ENCODE measurements at regions not wholly inside any gene's neighbourhood (a gene's known extent, or its start where the extent isn't known, plus 50 kb on each side); places are given as distances from the start of the nearest gene placed in this dataset.
A peak's percentile ranks its signal among the peaks of the same experiment; 100 is the strongest.

DNA sequence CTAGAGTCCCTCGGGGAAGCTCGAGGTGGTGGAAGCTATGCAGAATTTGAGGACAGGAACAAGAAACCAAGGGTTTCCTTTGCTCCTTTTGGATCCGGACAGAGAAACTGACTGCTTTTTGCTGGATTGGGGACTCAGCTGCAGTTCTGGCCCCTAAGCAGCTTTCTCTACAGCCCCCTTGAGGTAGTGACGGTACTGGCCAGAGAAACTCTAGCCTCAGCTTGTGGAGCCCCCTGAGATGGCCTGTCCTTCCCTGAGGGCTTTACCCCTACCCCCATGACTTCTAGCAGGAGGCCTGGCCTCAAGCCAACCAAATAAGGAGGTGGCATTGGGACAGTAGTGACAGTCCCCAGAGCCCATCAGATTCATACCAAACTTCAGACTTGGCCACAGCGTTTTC is 118.1 kb downstream of the IRX5 start:
- Histone ChIP-seq H3K79me2 (ENCODE audit: insufficient read depth, low read length) (no peaks in the 10 kb centered on the region), H3K4me2 (ENCODE audit: insufficient read depth, low read length) (no peak overlapping the region), H4K20me1 (ENCODE audit: insufficient read depth, low read length) (no peaks in the 10 kb centered on the region), H2AFZ (ENCODE audit: low read length) (no peak overlapping the region), H3K36me3 (ENCODE audit: insufficient read depth, low read length) (no peaks in the 10 kb centered on the region), H3K4me1 (ENCODE audit: insufficient read depth, low read length) (no peaks in the 10 kb centered on the region), H3K4me3 (ENCODE audit: insufficient read depth, low read length) (no peak overlapping the region), H3K27me3 (ENCODE audit: insufficient read depth, low read length) (peaks cover 12% of the 10 kb centered on the region), H3K9me3 (ENCODE audit: low read depth, low read length) (no peaks in the 10 kb centered on the region), H3K27ac (ENCODE audit: low read depth, low read length) (no peak overlapping the region)
- TF ChIP-seq, protein P1, sequence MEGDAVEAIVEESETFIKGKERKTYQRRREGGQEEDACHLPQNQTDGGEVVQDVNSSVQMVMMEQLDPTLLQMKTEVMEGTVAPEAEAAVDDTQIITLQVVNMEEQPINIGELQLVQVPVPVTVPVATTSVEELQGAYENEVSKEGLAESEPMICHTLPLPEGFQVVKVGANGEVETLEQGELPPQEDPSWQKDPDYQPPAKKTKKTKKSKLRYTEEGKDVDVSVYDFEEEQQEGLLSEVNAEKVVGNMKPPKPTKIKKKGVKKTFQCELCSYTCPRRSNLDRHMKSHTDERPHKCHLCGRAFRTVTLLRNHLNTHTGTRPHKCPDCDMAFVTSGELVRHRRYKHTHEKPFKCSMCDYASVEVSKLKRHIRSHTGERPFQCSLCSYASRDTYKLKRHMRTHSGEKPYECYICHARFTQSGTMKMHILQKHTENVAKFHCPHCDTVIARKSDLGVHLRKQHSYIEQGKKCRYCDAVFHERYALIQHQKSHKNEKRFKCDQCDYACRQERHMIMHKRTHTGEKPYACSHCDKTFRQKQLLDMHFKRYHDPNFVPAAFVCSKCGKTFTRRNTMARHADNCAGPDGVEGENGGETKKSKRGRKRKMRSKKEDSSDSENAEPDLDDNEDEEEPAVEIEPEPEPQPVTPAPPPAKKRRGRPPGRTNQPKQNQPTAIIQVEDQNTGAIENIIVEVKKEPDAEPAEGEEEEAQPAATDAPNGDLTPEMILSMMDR (IDR thresholded peaks at IDR 0.05; ENCODE audit: extremely low read depth, low read depth, low read length), result no peak
- no peak for DNase-seq (ENCODE audit: insufficient read length, low spot score, missing footprints)

DNA sequence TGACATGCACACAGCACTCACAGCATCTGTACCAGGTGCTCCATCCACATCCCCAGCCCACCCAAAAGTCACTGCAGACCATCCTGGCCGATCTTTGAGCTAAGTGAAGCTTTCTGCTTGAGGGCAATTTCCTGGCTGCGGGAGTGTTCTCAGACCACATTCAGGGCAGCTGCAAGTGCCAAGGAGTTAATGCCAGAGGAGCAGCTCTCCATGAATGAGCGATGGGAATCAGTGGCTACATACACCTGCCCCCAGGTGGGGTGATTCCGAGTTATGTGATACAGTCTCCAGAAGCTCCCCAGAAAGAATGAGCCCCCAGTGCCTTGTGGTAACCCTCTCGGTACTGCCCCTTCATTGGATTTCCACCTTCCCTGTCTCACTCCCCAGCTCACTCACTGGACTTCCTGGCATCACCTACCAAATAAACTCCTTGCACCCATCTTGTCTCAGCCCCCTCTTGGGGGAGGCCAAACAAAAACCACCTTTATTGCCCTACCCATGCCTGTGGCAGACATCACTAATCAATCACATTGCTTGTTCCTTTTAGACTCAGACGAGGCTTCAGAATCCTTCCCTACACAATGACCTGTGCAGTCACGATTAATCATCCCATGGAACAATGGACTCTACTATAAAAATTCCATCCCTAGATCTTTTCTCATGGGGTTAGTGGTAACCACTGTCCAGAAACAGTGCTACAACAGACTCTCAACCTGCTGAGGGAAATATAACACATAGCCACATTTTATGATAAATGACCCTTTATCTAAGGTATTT is 121.1 kb downstream of the IRX5 start:
- Histone ChIP-seq H3K27ac (ENCODE audit: low read depth, low read length) (no peak overlapping the region), H3K36me3 (ENCODE audit: insufficient read depth, low read length) (no peaks in the 10 kb centered on the region), H4K20me1 (ENCODE audit: insufficient read depth, low read length) (no peaks in the 10 kb centered on the region), H3K4me2 (ENCODE audit: insufficient read depth, low read length) (no peak overlapping the region), H2AFZ (ENCODE audit: low read length) (peak overlapping the region; percentile 41), H3K9me3 (ENCODE audit: low read depth, low read length) (no peaks in the 10 kb centered on the region), H3K27me3 (ENCODE audit: insufficient read depth, low read length) (peaks cover 19% of the 10 kb centered on the region), H3K4me1 (ENCODE audit: insufficient read depth, low read length) (no peaks in the 10 kb centered on the region), H3K4me3 (ENCODE audit: insufficient read depth, low read length) (no peak overlapping the region), H3K79me2 (ENCODE audit: insufficient read depth, low read length) (no peaks in the 10 kb centered on the region)
- no peak for DNase-seq (ENCODE audit: insufficient read length, low spot score, missing footprints)
- TF ChIP-seq, protein P1 (IDR thresholded peaks at IDR 0.05; ENCODE audit: extremely low read depth, low read depth, low read length), result no peak

DNA sequence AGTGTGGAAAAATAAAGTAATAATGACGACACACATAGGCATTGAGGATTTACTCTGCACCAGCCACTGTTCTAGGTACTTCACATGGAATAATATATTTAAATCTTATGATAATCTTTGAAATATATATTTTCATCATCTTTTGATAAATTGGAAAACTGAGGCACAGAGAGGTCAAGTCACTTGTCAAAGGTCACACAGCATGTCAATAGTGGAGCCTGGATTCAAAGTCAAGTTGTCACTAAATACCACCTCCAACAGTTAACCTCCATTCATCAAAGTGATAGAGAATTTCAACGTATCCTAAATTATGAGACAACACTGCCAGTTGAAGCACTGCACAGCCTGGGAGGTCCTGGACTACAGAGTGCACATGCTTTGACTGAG is 121.7 kb downstream of the IRX5 start:
- TF ChIP-seq, protein P1 (IDR thresholded peaks at IDR 0.05; ENCODE audit: extremely low read depth, low read depth, low read length), result no peak
- no peaks in the 10 kb centered on the region for H4K20me1 ChIP-seq (ENCODE audit: insufficient read depth, low read length)

DNA sequence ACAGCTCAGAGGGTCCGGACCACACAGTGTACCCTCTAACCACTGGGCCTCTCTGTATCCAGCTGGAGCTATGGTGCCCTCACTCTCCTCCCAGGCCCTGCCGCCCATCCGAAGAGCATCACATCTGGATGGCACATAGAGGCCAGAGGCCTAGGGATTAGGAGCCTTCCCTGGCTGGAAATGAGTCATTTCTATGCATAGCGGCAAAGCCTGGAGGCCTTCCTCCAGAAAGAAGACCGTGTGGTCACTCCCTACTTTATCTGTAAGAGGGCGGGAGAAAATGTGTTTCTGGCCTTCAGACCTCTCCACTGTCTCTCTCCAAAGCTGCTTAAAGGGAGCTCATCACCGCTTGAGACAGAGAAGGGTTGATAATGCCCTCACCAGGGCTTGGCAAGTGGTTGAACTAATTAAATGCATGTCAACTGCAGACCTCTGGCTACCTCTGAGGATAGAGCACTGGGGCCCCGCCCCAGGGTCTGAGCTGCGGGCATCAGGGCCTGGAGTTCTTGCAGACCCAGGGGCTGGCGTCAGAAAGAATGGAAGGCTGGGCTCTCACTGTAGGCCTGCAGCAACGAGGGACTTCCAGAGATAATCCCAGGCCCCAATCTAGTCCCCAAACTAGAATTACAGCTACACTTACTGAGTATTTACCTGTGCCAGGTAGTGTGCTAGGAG is 122.2 kb downstream of the IRX5 start:
- Histone ChIP-seq H3K4me3 (ENCODE audit: insufficient read depth, low read length) (no peak overlapping the region), H3K4me2 (ENCODE audit: insufficient read depth, low read length) (no peak overlapping the region), H3K4me1 (ENCODE audit: insufficient read depth, low read length) (no peaks in the 10 kb centered on the region), H3K9me3 (ENCODE audit: low read depth, low read length) (no peaks in the 10 kb centered on the region), H3K27me3 (ENCODE audit: insufficient read depth, low read length) (peaks cover 27% of the 10 kb centered on the region), H3K27ac (ENCODE audit: low read depth, low read length) (no peak overlapping the region), H3K36me3 (ENCODE audit: insufficient read depth, low read length) (no peaks in the 10 kb centered on the region), H4K20me1 (ENCODE audit: insufficient read depth, low read length) (no peaks in the 10 kb centered on the region), H3K79me2 (ENCODE audit: insufficient read depth, low read length) (no peaks in the 10 kb centered on the region), H2AFZ (ENCODE audit: low read length) (no peak overlapping the region)
- TF ChIP-seq, protein P1 (IDR thresholded peaks at IDR 0.05; ENCODE audit: extremely low read depth, low read depth, low read length), result no peak
- DNase-seq (ENCODE audit: insufficient read length, low spot score, missing footprints), result peak; percentile 93

More for the DNA sequence above, 121.7 kb downstream of the IRX5 start:
- Histone ChIP-seq H3K27ac (ENCODE audit: low read depth, low read length) (no peak overlapping the region), H3K27me3 (ENCODE audit: insufficient read depth, low read length) (peaks cover 22% of the 10 kb centered on the region), H3K4me3 (ENCODE audit: insufficient read depth, low read length) (no peak overlapping the region), H3K36me3 (ENCODE audit: insufficient read depth, low read length) (no peaks in the 10 kb centered on the region), H2AFZ (ENCODE audit: low read length) (no peak overlapping the region), H3K4me2 (ENCODE audit: insufficient read depth, low read length) (no peak overlapping the region), H3K9me3 (ENCODE audit: low read depth, low read length) (no peaks in the 10 kb centered on the region), H3K79me2 (ENCODE audit: insufficient read depth, low read length) (no peaks in the 10 kb centered on the region), H3K4me1 (ENCODE audit: insufficient read depth, low read length) (no peaks in the 10 kb centered on the region)
- DNase-seq (ENCODE audit: insufficient read length, low spot score, missing footprints), result no peak
